ENCODE measurements at regions not wholly inside any gene's neighbourhood (a gene's known extent, or its start where the extent isn't known, plus 50 kb on each side); places are given as distances from the start of the nearest gene placed in this dataset.
"Not testable (repeated sequence)": the region's sequence is repeated elsewhere in the genome, so short reads cannot be mapped to it uniquely, and the experiment has no call there.

- no peak for DNase-seq
Measured at GRCh38 chr9:31114346-31114745, 1270.1 kb upstream of the ACO1 start.

GRCh38 chr9:31119890-31120454 is 1264.5 kb upstream of the ACO1 start:
- no peak for DNase-seq

- no peak for DNase-seq
Measured at GRCh38 chr9:31124389-31124788, 1260.1 kb upstream of the ACO1 start.

- no peak for DNase-seq
Measured at GRCh38 chr9:31135567-31135966, 1248.9 kb upstream of the ACO1 start.

GRCh38 chr9:31136524-31136923 is 1247.9 kb upstream of the ACO1 start:
- no peak for DNase-seq

- DNase-seq, result no peak
Measured at GRCh38 chr9:31137176-31138160, 1247.0 kb upstream of the ACO1 start.

- DNase-seq, result no peak
Measured at GRCh38 chr9:31140316-31140715, 1244.1 kb upstream of the ACO1 start.

- DNase-seq, result no peak
Measured at GRCh38 chr9:31142456-31142855, 1242.0 kb upstream of the ACO1 start.

- no peak for DNase-seq
Measured at GRCh38 chr9:31144614-31145013, 1239.8 kb upstream of the ACO1 start.

- DNase-seq, result no peak
Measured at GRCh38 chr9:31146485-31147166, 1237.8 kb upstream of the ACO1 start.

GRCh38 chr9:31153250-31153840 is 1231.1 kb upstream of the ACO1 start:
- no peak for DNase-seq

- DNase-seq, result no peak
Measured at GRCh38 chr9:31166516-31166915, 1217.9 kb upstream of the ACO1 start.

GRCh38 chr9:31168161-31168560 is 1216.3 kb upstream of the ACO1 start:
- no peak for DNase-seq

GRCh38 chr9:31174681-31175080 is 1209.8 kb upstream of the ACO1 start:
- DNase-seq, result no peak

- no peak for DNase-seq
Measured at GRCh38 chr9:31183866-31184265, 1200.6 kb upstream of the ACO1 start.

GRCh38 chr9:31185831-31186230 is 1198.6 kb upstream of the ACO1 start:
- DNase-seq, result no peak

- no peak for DNase-seq
Measured at GRCh38 chr9:31188496-31188895, 1195.9 kb upstream of the ACO1 start.

- no peak for DNase-seq
Measured at GRCh38 chr9:31210978-31211570, 1173.4 kb upstream of the ACO1 start.

GRCh38 chr9:31229976-31230375 is 1154.5 kb upstream of the ACO1 start:
- DNase-seq, result not testable (repeated sequence)

GRCh38 chr9:31232485-31232884 is 1152.0 kb upstream of the ACO1 start:
- DNase-seq, result no peak

GRCh38 chr9:31236344-31236743 is 1148.1 kb upstream of the ACO1 start:
- no peak for DNase-seq

- DNase-seq, result no peak
Measured at GRCh38 chr9:31243386-31243785, 1141.1 kb upstream of the ACO1 start.

GRCh38 chr9:31248156-31248555 is 1136.3 kb upstream of the ACO1 start:
- DNase-seq, result no peak
